ENCODE measurements at regions not wholly inside any gene's neighbourhood (a gene's known extent, or its start where the extent isn't known, plus 50 kb on each side); places are given as distances from the start of the nearest gene placed in this dataset.

DNA sequence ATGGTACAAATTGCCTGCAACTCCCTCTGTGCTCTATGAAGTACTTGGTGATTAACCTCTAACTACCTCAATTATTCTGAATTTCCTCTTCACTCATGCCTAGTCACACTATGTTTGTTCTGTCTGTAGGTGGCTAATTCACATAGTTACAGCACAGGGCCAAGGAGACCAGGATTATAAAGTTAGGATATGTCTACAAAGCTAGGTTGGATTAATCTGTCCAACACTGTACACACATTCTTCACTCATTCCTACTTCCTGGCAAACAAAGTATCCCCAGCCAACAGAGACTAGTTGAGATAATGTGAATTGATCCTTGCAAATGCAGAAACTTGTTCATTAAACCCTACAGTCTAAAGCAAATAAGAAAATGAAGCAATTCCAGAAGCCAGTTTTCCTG is 269.8 kb downstream of the HACE1 start:
- TF ChIP-seq FOXM1 (IDR thresholded peaks at IDR 0.05; ENCODE audit: borderline replicate concordance) (no peak), SP1 (IDR thresholded peaks at IDR 0.05) (no peak), NFRKB (IDR thresholded peaks at IDR 0.05) (no peak), ELF4 (IDR thresholded peaks at IDR 0.05) (no peak), SUZ12 (IDR thresholded peaks at IDR 0.05) (no peak), HDGF (IDR thresholded peaks at IDR 0.05; ENCODE audit: borderline replicate concordance) (no peak), L3MBTL2 (conservative IDR thresholded peaks at IDR 0.05) (no peak), ARNT (IDR thresholded peaks at IDR 0.05) (no peak), FOXK2 (IDR thresholded peaks at IDR 0.05) (no peak), FOXA1 (IDR thresholded peaks at IDR 0.05) (no peak), TARDBP (IDR thresholded peaks at IDR 0.05) (no peak), ZNF384 (IDR thresholded peaks at IDR 0.05) (no peak), BHLHE40 (IDR thresholded peaks at IDR 0.05; ENCODE audit: borderline replicate concordance) (no peak)
- TF ChIP-seq, protein P1, sequence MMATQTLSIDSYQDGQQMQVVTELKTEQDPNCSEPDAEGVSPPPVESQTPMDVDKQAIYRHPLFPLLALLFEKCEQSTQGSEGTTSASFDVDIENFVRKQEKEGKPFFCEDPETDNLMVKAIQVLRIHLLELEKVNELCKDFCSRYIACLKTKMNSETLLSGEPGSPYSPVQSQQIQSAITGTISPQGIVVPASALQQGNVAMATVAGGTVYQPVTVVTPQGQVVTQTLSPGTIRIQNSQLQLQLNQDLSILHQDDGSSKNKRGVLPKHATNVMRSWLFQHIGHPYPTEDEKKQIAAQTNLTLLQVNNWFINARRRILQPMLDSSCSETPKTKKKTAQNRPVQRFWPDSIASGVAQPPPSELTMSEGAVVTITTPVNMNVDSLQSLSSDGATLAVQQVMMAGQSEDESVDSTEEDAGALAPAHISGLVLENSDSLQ (IDR thresholded peaks at IDR 0.05): no peak
